UCSD-AML1 (cell line): ENCODE measurements at regions not wholly inside any gene's neighbourhood (a gene's known extent, or its start where the extent isn't known, plus 50 kb on each side); places are given as distances from the start of the nearest gene placed in this dataset.
"Not testable (repeated sequence)": the region's sequence is repeated elsewhere in the genome, so short reads cannot be mapped to it uniquely, and the experiment has no call there.

Source experiments
- DNase-seq: peaks from one replicate; lab custom pipeline; 2025; ENCODE audit not compliant: unreplicated experiment; lab: John Stamatoyannopoulos, UW

DNA sequence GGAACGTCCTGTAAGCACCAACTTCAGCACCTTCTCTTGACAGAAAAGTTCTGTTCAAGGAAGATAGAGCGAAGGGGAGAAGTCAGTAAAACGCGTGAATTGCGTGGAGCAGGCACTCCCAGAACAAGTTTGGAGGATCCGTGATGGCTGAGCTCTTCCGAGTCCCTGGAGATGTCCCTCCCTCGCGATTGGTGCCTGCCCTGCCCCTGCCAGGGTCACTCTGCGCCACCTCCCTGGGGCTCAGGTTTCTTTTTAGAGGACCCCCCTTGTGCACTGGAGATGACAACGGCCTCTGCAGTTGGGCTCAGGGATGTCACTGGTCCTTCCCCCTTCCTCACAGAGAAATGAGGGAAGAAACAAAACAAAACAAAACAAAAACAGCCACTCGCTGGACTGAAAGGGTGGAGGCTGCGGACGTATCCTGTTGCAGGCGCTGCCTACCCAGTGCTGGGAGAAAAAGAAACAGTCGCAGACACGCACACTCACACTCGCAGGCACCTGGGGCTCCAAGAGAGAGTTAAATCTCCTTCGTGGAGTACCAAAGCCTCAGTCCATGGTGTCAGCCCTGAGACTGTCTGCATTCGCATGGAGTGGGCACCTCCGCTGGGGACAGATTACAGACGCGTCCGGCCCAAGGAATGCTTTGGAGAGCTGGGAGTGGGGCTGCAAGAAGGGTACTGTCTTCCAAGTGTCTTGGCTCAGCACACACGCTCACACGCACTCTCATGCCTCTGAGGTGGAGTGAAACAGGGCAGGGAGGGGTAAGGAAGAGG lies 512.7 kb downstream of the SLCO4C1 start:
- DNase-seq, result no peak

DNA sequence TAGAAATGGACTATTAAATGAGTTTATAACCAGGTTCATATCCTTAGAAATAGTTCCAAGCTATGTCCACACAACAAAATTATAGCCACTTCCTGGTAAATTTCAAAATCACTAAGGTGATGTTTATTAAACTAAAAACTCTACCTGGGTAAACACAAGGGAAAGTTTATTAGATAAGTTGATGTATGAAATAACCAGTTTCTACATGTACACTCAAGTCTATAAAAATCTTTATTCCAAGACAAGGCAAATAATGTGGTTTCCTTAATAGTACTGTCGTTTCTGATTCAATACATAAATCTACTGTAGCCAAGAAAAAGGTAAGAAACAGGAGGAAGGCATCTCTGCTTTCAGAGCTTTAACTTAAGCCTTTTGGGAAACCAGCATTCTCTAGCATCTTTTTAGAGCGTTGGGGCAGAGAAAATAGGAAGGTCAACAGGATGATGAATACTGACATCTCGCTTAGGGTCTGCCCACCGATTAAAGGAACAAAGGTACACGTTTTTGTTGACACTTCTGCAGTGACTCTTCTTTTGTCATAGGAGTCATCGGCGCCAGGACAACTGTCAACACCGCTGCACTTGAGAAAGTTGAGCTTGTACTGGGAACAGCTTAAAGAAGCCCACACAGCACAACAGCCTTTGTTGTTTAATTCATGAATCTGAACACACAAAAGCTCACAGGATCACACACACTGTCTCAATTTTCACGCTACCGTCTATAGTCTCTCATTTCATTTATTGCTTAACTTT lies 513.6 kb downstream of the SLCO4C1 start:
- DNase-seq, result no peak

DNA sequence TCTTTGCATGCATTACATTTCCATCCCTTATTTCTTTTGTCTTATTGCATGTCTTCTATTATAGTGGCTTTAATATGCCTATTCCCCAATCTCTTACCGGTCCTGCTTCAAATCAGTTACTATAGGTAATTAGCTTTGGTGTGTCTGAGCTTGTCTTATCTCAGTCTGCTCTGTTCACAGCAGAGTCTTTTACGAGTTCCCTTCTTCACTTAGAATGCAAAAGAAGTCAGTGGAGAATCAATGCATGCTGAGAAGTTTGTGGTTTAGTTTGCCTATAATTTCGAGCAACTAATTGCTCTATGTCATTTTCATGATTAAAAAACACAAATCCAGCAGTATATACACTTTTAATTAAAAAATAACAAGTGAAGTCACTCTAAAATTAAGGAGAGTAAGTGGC lies 545.0 kb downstream of the SLCO4C1 start:
- DNase-seq, result no peak

DNA sequence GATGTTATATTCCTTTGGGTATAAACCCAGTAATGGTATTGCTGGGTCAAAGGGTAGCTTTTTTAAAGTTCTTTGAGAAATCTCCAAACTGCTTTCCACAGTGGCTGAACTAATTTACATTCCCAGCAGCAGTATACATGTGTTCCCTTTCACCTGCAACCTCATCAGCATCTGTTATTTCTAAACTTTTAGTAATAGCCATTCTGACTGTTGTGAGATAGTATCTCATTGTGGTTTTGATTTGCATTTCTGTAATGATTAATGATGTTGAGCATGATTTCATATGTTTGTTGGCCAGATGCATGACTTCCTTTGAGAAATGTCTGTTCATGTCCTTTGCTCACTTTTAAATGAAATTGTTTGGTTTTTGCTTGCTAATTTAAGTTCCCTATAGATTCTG lies 553.1 kb downstream of the SLCO4C1 start:
- DNase-seq, result not testable (repeated sequence)

DNA sequence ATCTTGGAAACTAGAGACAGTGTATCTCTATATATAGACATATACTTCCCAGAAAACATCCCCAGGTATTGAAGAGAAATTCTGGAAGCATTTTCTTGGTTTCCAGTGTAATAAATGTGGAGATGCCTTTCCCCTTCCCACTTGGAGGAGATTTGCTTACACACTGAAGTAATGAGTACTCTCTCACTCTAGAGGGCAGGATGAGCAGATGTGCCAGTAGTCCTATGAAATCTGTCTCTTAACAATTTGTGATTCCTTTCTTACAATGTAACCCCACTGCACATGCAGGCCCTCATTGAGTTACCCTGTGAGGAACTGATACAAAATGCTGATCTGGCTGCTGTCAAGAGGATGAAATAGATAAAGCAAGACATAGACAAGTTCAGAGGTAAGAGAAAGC lies 567.2 kb downstream of the SLCO4C1 start:
- DNase-seq, result no peak

DNA sequence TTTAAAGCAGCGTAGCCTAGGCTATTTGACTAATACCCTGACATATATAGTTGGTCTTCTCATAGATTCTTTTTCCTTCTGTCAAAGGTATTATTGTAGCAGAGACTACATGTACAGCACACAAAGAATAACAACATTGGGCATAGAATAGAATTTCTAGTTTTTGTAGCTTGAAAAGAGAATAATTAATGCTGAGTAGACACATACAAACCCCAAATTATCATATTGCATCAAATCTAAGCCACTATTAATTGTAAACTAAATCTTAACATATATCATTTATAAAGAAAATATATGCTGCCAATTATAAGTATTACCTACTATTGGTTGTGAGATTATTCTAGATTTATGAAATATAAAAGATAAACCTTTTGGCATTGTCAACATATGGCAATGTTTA lies 574.5 kb downstream of the SLCO4C1 start:
- no peak for DNase-seq

DNA sequence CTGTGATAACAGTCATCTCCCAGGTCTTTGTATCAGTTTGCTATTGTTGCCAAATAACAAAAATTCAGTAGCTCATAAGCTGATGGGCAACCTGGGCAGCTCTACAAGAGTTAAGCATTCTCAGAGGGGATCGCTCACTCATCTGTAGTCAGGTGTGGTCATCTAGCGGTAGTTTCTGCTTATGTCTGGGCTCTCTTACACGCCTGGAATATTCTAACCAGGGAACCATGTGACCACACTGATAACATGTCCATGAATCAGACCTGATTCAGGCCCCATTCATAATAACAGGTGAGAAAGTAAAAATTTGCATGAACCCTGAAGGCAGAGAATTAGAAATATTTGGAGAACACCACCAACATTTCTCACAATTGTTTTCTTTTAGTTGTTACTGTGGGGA lies 576.1 kb downstream of the SLCO4C1 start:
- DNase-seq, result no peak

DNA sequence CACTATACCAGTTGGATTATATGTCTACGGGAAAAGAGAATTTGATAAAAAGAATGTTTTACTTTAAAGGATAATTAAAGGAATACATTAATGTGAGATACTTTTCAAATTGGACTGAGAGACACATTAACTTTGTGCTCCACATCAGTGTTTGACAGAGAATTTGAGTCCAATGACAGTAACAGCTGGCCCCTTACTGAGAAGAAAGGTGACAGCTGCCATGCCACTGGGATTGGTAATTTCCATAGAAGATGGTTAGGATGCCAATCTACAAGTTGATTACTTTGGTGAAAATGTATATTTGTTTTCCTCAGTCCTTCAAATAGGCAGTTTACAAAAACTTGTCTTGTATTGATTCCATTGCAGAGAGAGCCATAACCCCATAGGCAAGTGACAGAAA lies 578.4 kb downstream of the SLCO4C1 start:
- DNase-seq, result no peak

DNA sequence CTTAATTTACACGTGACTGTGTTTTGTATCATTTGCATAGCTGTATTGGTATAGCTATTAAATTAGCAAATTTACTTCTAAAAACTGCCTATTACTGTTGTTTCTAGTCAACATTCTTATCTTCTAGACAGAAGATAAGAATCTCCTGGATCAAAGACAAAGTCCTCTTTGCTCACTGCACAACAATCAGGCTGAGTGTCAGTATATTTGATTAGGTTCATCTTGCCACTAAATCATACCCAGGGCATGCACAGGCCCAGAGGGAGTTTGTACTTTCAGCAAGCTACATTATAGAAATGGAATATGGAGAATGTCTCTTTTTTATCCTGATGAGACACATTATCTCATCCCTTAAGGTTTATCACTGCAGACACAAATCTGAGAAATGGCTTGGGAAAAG lies 579.1 kb downstream of the SLCO4C1 start:
- no peak for DNase-seq

DNA sequence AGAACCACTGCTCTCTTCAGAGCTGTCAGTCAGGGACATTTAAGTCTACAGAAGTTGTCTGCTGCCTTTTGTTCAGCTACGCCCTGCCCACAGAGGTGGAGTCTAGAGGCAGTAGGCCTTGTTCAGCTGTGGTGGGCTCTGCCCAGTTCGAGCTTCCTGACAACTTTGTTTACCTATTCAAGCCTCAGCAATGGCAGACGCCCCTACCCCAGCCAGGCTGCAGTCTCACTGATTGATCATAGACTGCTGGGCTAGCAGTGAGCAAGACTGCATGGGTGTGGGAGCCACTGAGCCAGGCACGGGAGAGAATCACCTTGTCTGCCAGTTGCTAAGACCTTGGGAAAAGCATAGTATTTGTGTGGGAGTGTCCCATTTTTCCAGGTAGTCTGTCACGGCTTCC lies 580.3 kb downstream of the SLCO4C1 start:
- peak; percentile 2 for DNase-seq

DNA sequence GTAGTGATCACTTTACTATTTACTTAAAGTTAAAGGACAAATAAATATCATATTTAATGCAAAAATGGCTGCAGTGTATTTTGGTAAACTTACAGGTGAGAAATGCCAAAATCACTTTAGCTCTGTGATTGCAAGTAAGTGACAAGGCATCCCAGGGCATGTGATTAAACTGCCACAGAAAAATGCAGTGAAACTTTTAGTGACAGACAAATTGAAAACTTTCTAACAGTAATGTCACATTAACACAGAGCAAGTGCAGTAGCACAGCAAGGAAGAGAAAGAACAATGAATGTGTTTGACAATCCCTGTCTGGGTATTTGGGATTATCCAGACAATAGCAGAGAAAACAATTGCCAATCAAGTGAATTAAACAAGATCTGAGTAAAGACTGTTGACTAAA lies 606.8 kb downstream of the SLCO4C1 start:
- no peak for DNase-seq

DNA sequence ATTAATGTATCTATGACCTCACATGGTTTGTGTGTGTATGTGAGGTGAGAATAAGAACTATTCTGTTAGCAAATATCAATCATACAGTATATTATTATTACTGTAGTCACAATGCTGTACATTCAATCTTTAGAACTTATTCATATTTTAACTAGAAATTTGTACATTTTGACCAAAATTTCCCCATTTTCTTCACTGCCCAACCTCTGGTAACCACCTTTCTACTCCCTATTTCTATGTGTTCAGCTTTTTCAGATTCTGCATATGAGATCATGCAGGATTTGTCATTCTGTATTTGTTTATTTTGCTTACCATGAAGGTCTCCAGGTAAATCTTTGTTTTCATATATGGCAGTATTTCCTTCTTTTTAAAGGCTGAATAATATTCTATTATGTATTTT lies 607.9 kb downstream of the SLCO4C1 start:
- DNase-seq, result no peak

DNA sequence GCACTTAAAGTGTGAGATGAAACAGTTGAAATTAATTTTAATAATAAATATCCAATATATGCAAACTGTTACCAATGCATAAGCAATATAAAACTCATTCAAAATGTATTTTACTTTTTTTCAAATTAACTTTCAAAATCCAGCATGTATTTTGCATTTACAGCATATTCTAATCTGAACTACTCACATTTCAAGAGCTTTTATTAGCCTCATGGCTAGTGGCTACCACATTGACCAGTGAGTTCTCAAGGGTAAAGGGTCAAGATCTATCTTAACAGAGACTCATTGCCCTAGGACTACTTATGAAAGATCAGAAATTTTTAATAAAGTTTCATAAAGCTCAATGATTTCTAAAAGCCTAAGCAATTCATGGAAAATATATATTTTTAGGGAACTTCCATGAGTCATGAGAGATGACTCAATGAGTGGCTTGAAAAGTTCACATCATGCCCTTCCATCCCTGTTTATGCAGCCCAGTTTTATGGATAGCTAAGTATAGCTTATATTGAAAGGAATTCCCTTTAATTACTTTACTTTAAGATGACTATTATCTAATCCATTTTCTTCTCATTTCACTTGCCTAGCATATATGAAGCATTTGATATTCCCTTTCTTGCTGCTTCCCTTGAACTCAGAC lies 608.6 kb downstream of the SLCO4C1 start:
- DNase-seq, result no peak

DNA sequence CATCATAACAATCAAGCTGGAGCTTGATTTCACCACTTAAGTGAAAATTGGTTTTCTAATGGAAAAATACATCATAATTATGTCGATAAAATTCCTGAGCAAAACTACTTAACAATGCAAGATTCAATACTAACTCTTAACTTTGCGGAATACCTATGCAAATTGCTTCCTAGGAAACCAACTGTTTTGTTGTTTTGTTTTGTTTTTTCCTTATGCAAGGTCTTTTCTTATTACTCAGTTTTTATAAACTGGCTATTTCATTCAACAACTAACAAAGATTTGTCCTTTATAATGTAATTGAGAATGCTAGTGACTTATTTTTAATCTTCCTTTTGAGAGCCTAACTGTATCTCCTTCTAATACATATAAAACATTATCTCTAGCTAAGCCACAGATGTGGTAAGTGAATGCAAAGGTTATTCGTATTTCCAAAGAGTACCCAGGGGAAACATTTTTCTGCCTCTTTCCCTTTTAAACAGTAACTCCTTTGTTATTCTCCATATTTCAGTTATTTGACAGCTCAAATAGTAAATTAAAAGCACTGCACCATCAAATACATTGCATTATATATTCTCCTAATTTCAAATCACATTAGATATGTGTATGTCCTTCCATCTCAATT lies 609.4 kb downstream of the SLCO4C1 start:
- DNase-seq, result no peak

DNA sequence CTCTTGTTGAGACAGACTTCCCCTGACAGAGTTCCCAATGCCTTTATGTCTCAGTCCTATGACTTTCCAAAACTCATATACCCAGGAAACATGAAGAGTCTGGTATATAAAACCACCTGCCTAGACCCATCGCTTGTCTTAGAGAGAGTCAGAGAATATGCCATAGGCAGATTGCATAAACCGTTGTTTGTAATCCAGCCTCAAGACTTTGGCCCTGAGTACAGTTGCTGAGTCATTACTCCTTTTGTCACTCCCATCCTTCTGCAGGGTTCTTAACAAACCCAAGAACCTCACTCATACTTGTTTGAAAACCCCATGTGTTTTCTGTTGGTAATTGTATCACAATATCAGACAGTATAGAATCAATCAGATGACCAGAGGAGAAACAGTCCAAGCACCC lies 616.3 kb downstream of the SLCO4C1 start:
- no peak for DNase-seq

DNA sequence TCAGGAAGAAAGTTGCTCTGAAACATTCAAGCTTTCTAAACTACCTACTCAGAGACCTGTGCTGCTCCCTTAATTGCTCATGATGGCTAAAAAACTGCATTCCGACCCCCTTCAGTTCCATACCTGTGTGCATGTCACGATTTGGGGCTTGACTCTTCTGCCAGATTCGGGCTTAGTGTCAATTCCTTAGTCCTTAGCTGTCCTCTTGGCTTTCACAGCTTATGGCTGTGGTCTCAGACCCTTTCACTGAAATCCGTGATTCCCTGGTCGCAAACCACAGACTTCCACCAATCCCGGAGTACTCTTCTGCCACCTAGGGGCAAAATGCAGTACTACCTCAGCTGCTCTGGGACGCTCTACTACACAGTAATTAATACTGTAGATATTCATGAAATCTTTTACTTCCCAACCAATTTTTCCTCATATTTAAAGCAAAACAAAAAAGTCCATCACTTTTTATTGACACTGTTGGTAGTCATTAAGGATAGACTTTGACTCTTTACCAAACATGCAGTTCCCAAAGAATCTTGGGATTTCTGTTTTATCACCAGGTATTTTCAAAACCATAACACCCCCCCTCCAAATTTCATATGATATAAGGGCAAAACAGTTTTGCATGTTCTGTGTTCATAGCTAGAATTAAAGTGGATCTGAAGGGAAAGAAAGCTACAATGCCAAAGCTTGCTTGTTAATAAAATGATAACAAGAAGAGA lies 617.4 kb downstream of the SLCO4C1 start:
- DNase-seq, result peak; percentile 20

DNA sequence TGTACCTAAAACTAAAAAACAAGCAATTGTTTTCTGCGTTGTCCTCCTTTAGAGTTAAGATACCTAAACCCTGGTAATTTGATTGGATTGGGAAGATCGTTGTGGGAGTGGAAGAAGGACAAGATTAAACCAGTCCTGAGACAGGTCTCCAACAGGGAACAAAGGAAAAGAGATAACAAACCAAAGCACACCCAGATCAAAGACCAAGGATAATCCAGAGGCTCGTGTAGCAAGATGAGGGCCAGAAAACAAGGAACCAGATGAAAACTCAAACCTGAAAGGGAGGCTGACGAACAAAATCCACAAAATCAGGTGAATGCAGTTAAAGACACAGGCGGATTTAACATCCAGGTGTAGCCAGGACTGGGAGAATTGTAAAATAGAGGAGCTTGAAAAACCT lies 618.1 kb downstream of the SLCO4C1 start:
- DNase-seq, result no peak

DNA sequence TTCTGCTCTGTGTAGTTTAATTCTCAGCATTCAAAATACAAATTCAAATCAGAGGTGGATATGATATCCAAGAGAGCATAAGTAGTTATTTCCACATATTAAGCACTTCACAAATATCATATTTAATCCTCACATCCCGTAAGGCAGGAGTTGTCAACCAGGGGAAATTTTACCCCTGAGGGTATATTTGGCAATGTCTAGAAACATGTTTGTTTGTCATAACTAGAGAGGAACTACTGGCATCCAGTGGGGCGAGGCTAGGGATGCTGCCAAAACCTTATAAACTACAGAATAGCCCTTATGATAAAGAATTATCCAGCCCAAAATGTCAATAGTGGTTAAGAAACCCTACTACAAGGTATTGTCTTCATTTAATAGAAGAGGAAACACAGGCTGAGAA lies 619.4 kb downstream of the SLCO4C1 start:
- no peak for DNase-seq

DNA sequence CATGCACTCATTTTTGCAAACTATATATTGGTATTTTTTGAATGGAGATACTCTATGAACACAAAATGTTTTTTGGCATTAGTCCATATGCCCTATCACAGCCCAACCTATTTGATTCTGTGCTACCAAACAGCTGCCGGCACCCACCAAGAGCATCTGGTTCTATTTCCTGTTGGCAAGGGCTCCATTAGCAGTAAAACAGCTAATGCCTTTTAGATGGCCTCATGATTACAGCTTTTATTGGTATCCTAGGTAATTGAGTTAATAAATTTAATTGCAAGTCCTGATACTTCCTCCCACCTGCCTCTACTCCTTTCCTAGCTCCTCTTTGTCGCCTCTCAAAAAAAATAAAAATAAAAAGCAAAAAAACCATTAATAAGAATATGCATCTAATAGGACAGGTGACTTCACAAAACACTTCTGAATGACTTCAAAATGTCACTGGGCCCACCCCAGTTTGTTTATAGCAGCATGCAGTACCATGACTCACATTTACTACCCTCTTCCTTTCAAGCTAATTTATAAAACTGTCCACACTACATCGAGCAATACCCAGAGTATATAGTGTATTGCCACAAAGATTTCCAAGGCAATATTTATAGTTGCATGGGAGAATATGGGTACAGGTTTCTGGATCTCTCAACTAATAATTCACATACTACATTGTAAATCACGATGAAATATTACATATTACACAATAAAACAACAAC lies 620.4 kb downstream of the SLCO4C1 start:
- no peak for DNase-seq

DNA sequence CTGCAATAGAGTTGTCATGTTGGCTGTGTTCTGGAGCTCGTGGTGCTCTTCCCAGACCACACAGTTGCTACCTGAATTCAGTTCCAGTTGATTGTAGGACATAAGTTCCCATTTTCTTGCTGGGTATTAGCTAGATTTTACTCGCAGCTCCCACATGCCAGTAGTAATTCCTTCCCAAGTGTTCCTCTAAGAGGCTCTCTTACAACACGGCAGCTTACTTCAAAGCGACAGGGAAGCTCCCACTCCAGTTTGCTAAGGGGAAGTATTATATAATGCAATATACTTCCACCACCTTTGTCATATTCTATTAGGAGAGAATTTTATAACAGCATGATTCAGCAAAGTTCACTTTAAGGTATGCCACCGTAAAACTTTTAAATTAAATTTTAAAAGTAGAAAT lies 623.0 kb downstream of the SLCO4C1 start:
- no peak for DNase-seq
